HG02610 (cell line): ENCODE measurements at regions not wholly inside any gene's neighbourhood (a gene's known extent, or its start where the extent isn't known, plus 50 kb on each side); places are given as distances from the start of the nearest gene placed in this dataset.
"Not testable (repeated sequence)": the region's sequence is repeated elsewhere in the genome, so short reads cannot be mapped to it uniquely, and the experiment has no call there.

Experiments
- ATAC-seq: cut with Tn5 transposase; IDR thresholded peaks from one replicate; pipeline ENCODE4 v1.9.1; 2021; ENCODE audit warnings: mild to moderate bottlenecking, moderate library complexity; ENCODE audit not compliant: unreplicated experiment

- ATAC-seq, result no peak
These were observed 330.9 kb upstream of the C2CD4B start for GRCh38 chr15:62495670-62496614.

GRCh38 chr15:62497356-62497755 is 332.3 kb upstream of the C2CD4B start:
- no peak for ATAC-seq

- no peak for ATAC-seq
These were observed 333.2 kb upstream of the C2CD4B start for GRCh38 chr15:62498278-62498677.

- ATAC-seq, result no peak
These were observed 333.6 kb upstream of the C2CD4B start for GRCh38 chr15:62498712-62499111.

GRCh38 chr15:62500325-62500724 is 335.2 kb upstream of the C2CD4B start:
- no peak for ATAC-seq

GRCh38 chr15:62502451-62502850 is 337.4 kb upstream of the C2CD4B start:
- ATAC-seq, result no peak

- no peak for ATAC-seq
These were observed 338.4 kb upstream of the C2CD4B start for GRCh38 chr15:62503451-62503850.

GRCh38 chr15:62505762-62506161 is 340.7 kb upstream of the C2CD4B start:
- no peak for ATAC-seq

- ATAC-seq, result no peak
These were observed 341.2 kb upstream of the C2CD4B start for GRCh38 chr15:62506217-62506805.

- no peak for ATAC-seq
These were observed 344.4 kb upstream of the C2CD4B start for GRCh38 chr15:62509395-62509958.

GRCh38 chr15:62510791-62511190 is 345.7 kb upstream of the C2CD4B start:
- no peak for ATAC-seq

GRCh38 chr15:62512904-62513303 is 347.8 kb upstream of the C2CD4B start:
- no peak for ATAC-seq

- no peak for ATAC-seq
These were observed 348.8 kb upstream of the C2CD4B start for GRCh38 chr15:62513893-62514292.

GRCh38 chr15:62515696-62516395 is 350.8 kb upstream of the C2CD4B start:
- ATAC-seq, result no peak

- no peak for ATAC-seq
These were observed 352.5 kb upstream of the C2CD4B start for GRCh38 chr15:62517541-62517940.

GRCh38 chr15:62518666-62519065 is 353.6 kb upstream of the C2CD4B start:
- ATAC-seq, result not testable (repeated sequence)

GRCh38 chr15:62519900-62520299 is 354.8 kb upstream of the C2CD4B start:
- ATAC-seq, result no peak

- no peak for ATAC-seq
These were observed 355.8 kb upstream of the C2CD4B start for GRCh38 chr15:62520887-62521286.

GRCh38 chr15:62521396-62521795 is 356.3 kb upstream of the C2CD4B start:
- no peak for ATAC-seq

GRCh38 chr15:62524848-62525247 is 359.8 kb upstream of the C2CD4B start:
- no peak for ATAC-seq

GRCh38 chr15:62527387-62527786 is 362.3 kb upstream of the C2CD4B start:
- no peak for ATAC-seq
